GM06990 (cell line): ENCODE measurements at regions not wholly inside any gene's neighbourhood (a gene's known extent, or its start where the extent isn't known, plus 50 kb on each side); places are given as distances from the start of the nearest gene placed in this dataset.
"Not testable (repeated sequence)": the region's sequence is repeated elsewhere in the genome, so short reads cannot be mapped to it uniquely, and the experiment has no call there.

Experiments used
- DNase-seq: peaks from one replicate; pipeline ENCODE4 v3.0.0-alpha.2; 2011; ENCODE audit not compliant: insufficient read length; ENCODE audit errors: extremely low read depth
- H3K27me3 ChIP-seq: replicated peaks from 2 replicates; pipeline ENCODE4 v1.6.0; 2011; ENCODE audit warnings: low read length; ENCODE audit not compliant: control insufficient read depth, insufficient read depth
- H3K36me3 ChIP-seq: 2 replicates; pipeline ENCODE4 v1.5.1; 2011; ENCODE audit warnings: low read length; ENCODE audit not compliant: control insufficient read depth, insufficient read depth
- H3K4me3 ChIP-seq: replicated peaks from 2 replicates; pipeline ENCODE4 v1.5.1; 2011; ENCODE audit warnings: low read depth, mild to moderate bottlenecking, control low read depth, low read length
- CTCF ChIP-seq: IDR thresholded peaks from 2 replicates; pipeline ENCODE4 v1.5.1; 2011; ENCODE audit warnings: low read length, control low read depth, mild to moderate bottlenecking, inconsistent platforms; ENCODE audit not compliant: insufficient read depth, poor library complexity, severe bottlenecking

GRCh38 chr5:133859073-133859472 is 109.4 kb downstream of the C5orf15 start:
- Histone ChIP-seq H3K27me3 (no peaks in the 10 kb centered on the region; the same call in 1 of the 2 replicates), H3K36me3 (no peaks in the 10 kb centered on the region), H3K4me3 (no peak overlapping the region)
- TF ChIP-seq CTCF = no peak
- no peak for DNase-seq

- H3K27me3 ChIP-seq, H3K4me3 ChIP-seq, H3K36me3 ChIP-seq, DNase-seq: not testable (repeated sequence)
Measured at GRCh38 chr5:133857595-133858313, 110.7 kb downstream of the C5orf15 start.

- Histone ChIP-seq H3K36me3 (no peaks in the 10 kb centered on the region), H3K4me3 (no peak overlapping the region), H3K27me3 (no peaks in the 10 kb centered on the region; the same call in none of the 2 replicates)
- DNase-seq = no peak
- TF ChIP-seq CTCF = no peak
Measured at GRCh38 chr5:133854554-133854953, 113.9 kb downstream of the C5orf15 start.

GRCh38 chr5:133853646-133854365 is 114.6 kb downstream of the C5orf15 start:
- Histone ChIP-seq H3K27me3 (no peaks in the 10 kb centered on the region; the same call in none of the 2 replicates), H3K4me3 (no peak overlapping the region), H3K36me3 (no peaks in the 10 kb centered on the region)
- no peak for DNase-seq
- TF ChIP-seq CTCF = no peak

- TF ChIP-seq CTCF = no peak
- Histone ChIP-seq H3K36me3 (no peaks in the 10 kb centered on the region), H3K27me3 (no peaks in the 10 kb centered on the region; the same call in none of the 2 replicates), H3K4me3 (no peak overlapping the region)
- no peak for DNase-seq
Measured at GRCh38 chr5:133851521-133851920, 116.9 kb downstream of the C5orf15 start.

GRCh38 chr5:133850811-133851210 is 117.6 kb downstream of the C5orf15 start:
- H3K4me3 ChIP-seq = no peak overlapping the region
- no peaks in the 10 kb centered on the region for H3K36me3 ChIP-seq
- no peak for DNase-seq
- no peak for TF ChIP-seq CTCF
- H3K27me3 ChIP-seq = no peaks in the 10 kb centered on the region; the same call in none of the 2 replicates
